Keratinocyte (primary cell): ENCODE measurements at regions not wholly inside any gene's neighbourhood (a gene's known extent, or its start where the extent isn't known, plus 50 kb on each side); places are given as distances from the start of the nearest gene placed in this dataset.

Experiments used
- DNase-seq: peaks from one replicate; pipeline ENCODE4 v3.0.0-alpha.2; 2011; ENCODE audit warnings: low read depth, missing footprints, low spot score
- FAIRE-seq: peaks from 2 replicates; lab custom pipeline; 2011; peaks lifted over from hg19 to GRCh38; lab: Jason Lieb, UNC
- H2AFZ ChIP-seq: 2 replicates; pipeline ENCODE4 v1.6.0; 2012; ENCODE audit warnings: low read length, control low read depth, inconsistent platforms; ENCODE audit not compliant: control insufficient read depth
- H3K27ac ChIP-seq: 2 replicates; pipeline ENCODE4 v1.5.1; 2011; ENCODE audit warnings: low read length; ENCODE audit not compliant: control insufficient read depth, insufficient read depth
- H3K27me3 ChIP-seq: 3 replicates; pipeline ENCODE4 v1.6.0; 2011; ENCODE audit warnings: low read length; ENCODE audit not compliant: control insufficient read depth, insufficient read depth; ENCODE audit errors: extremely low read depth
- H3K36me3 ChIP-seq, 2 experiments: 2 replicates in 1 of 2; 3 replicates in 1 of 2; pipeline ENCODE4 v1.5.1; 2011; ENCODE audit warnings: low read length in 2 of 2, mild to moderate bottlenecking in 1 of 2; ENCODE audit not compliant: control insufficient read depth in 2 of 2, insufficient read depth in 2 of 2; ENCODE audit errors: extremely low read depth in 1 of 2
- H3K4me1 ChIP-seq: 3 replicates; pipeline ENCODE4 v1.5.1; 2011; ENCODE audit warnings: low read length; ENCODE audit not compliant: control insufficient read depth, insufficient read depth; ENCODE audit errors: extremely low read depth
- H3K4me2 ChIP-seq: 3 replicates; pipeline ENCODE4 v1.6.0; 2011; ENCODE audit warnings: low read depth, low read length; ENCODE audit not compliant: control insufficient read depth, insufficient read depth; ENCODE audit errors: extremely low read depth
- H3K4me3 ChIP-seq, 3 experiments: fragments of 200-600 bp in 1 of 3; sonication (generic) in 1 of 3; 2 replicates in 2 of 3; 3 replicates in 1 of 3; pipeline ENCODE4 v1.5.1; 2011 to 2016; ENCODE audit warnings: low read length in 3 of 3, mild to moderate bottlenecking in 3 of 3, control low read depth in 2 of 3, inconsistent platforms in 1 of 3, low read depth in 1 of 3, mixed read lengths in 1 of 3, mixed run types in 1 of 3, moderate library complexity in 1 of 3; ENCODE audit not compliant: control insufficient read depth in 2 of 3, insufficient read depth in 2 of 3; ENCODE audit errors: extremely low read depth in 1 of 3
- H3K79me2 ChIP-seq: 2 replicates; pipeline ENCODE4 v1.6.0; 2012; ENCODE audit warnings: low read length; ENCODE audit not compliant: control insufficient read depth, insufficient read depth
- H3K9ac ChIP-seq: 3 replicates; pipeline ENCODE4 v1.6.0; 2011; ENCODE audit warnings: low read length; ENCODE audit not compliant: control insufficient read depth, insufficient read depth; ENCODE audit errors: extremely low read depth
- H3K9me1 ChIP-seq: 3 replicates; pipeline ENCODE4 v1.6.0; 2011; ENCODE audit warnings: low read length; ENCODE audit not compliant: control insufficient read depth, insufficient read depth; ENCODE audit errors: extremely low read depth
- H3K9me3 ChIP-seq: 2 replicates; pipeline ENCODE4 v1.5.1; 2012; ENCODE audit warnings: low read depth, low read length; ENCODE audit not compliant: control insufficient read depth
- H4K20me1 ChIP-seq: 3 replicates; pipeline ENCODE4 v1.6.0; 2011; ENCODE audit warnings: low read length; ENCODE audit not compliant: control insufficient read depth, insufficient read depth; ENCODE audit errors: extremely low read depth
- CTCF ChIP-seq, 3 experiments: IDR thresholded peaks in 1 of 3; conservative IDR thresholded peaks in 1 of 3; optimal IDR thresholded peaks in 1 of 3; 2 replicates in 2 of 3; 3 replicates in 1 of 3; pipeline versions ENCODE3 to v1.5.1; 2011; ENCODE audit warnings: low read length in 3 of 3, mild to moderate bottlenecking in 3 of 3, moderate library complexity in 2 of 3, control low read depth in 1 of 3, inconsistent platforms in 1 of 3; ENCODE audit not compliant: insufficient read depth in 2 of 3; ENCODE audit errors: extremely low read depth in 1 of 3
- EZH2 ChIP-seq: IDR thresholded peaks from one replicate; pipeline ENCODE4 v1.6.1; 2012; ENCODE audit warnings: inconsistent platforms, mild to moderate bottlenecking, low read length, moderate library complexity
- dilution Hi-C: fragments of 300-500 bp; cut with MboI; formaldehyde crosslinking; loops from one replicate; pipeline ENCODE4 v1.7.0; 2020; ENCODE audit warnings: low sequenced_read_pairs; ENCODE audit not compliant: extremely low pct_ligation_motif_present

GRCh38 chr6:134453792-134454510 is 136.0 kb upstream of the SGK1 start:
- no peak for DNase-seq
- no peak overlapping the region for H3K9ac ChIP-seq
- peak overlapping the region; percentile 43 for H3K27ac ChIP-seq
- H3K27me3 ChIP-seq: no peaks in the 10 kb centered on the region
- peak overlapping the region; percentile 17 for H3K4me2 ChIP-seq
- H3K9me3 ChIP-seq: no peaks in the 10 kb centered on the region
- dilution Hi-C loops: no loop called here
- no peaks in the 10 kb centered on the region for H3K9me1 ChIP-seq
- no peak overlapping the region for H3K4me3 ChIP-seq
- H2AFZ ChIP-seq: peak overlapping the region; percentile 47
- no peaks in the 10 kb centered on the region for H3K36me3 ChIP-seq
- peaks cover 28% of the 10 kb centered on the region for H3K4me1 ChIP-seq
- no peaks in the 10 kb centered on the region for H4K20me1 ChIP-seq
- FAIRE-seq: peak; percentile 87
- TF ChIP-seq CTCF (optimal IDR thresholded peaks at IDR 0.05 in 1 of 3, IDR thresholded peaks at IDR 0.05 in 1 of 3, conservative IDR thresholded peaks at IDR 0.05 in 1 of 3; ENCODE audit: extremely low read depth in 1 of 3, insufficient read depth in 2 of 3, low read length in 3 of 3): no peak
- no peak for TF ChIP-seq EZH2
- H3K79me2 ChIP-seq: no peaks in the 10 kb centered on the region

DNA sequence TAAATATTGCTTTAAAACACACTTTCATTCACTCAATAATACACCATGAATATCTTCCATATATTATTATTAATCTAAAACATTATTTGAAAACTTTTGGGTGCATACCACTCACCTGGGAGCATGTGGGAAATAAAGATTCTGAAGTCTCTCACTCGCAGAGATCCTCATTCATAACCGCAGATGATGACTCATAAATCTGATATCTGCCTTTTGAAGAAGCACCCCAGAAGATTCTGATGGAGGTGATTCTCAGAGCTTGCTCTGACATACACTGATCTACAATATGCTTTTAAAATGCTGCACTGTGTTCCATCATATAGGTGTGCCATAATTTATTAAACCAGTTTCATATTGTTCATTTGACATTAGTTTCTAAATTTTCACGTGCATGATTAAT is 135.0 kb upstream of the SGK1 start:
- H4K20me1 ChIP-seq: no peaks in the 10 kb centered on the region
- H3K4me2 ChIP-seq: no peak overlapping the region
- peak overlapping the region; percentile 43 for H3K27ac ChIP-seq
- no peaks in the 10 kb centered on the region for H3K36me3 ChIP-seq
- H3K79me2 ChIP-seq: no peaks in the 10 kb centered on the region
- no peaks in the 10 kb centered on the region for H3K9me1 ChIP-seq
- no peak overlapping the region for H3K4me3 ChIP-seq
- no peak overlapping the region for H3K9ac ChIP-seq
- no peak overlapping the region for H2AFZ ChIP-seq
- dilution Hi-C loops: no loop called here
- FAIRE-seq (peak; percentile 23), DNase-seq (no peak)
- no peak for TF ChIP-seq CTCF (optimal IDR thresholded peaks at IDR 0.05 in 1 of 3, IDR thresholded peaks at IDR 0.05 in 1 of 3, conservative IDR thresholded peaks at IDR 0.05 in 1 of 3; ENCODE audit: extremely low read depth in 1 of 3, insufficient read depth in 2 of 3, low read length in 3 of 3)
- no peak for TF ChIP-seq EZH2
- peaks cover 36% of the 10 kb centered on the region for H3K4me1 ChIP-seq
- no peaks in the 10 kb centered on the region for H3K9me3 ChIP-seq
- H3K27me3 ChIP-seq: no peaks in the 10 kb centered on the region
